ENCODE measurements at regions not wholly inside any gene's neighbourhood (a gene's known extent, or its start where the extent isn't known, plus 50 kb on each side); places are given as distances from the start of the nearest gene placed in this dataset.
A peak's percentile ranks its signal among the peaks of the same experiment; 100 is the strongest.

GRCh38 chr4:187294861-187295260 is 571.2 kb upstream of the FAT1 start:
- TF ChIP-seq CTCF (IDR thresholded peaks at IDR 0.05; ENCODE audit: low read depth, low read length), result no peak
- no peak overlapping the region for H3K4me3 ChIP-seq
- H3K27ac ChIP-seq, result no peak overlapping the region
- no peaks in the 10 kb centered on the region for H3K4me1 ChIP-seq (ENCODE audit: low read depth)
- no peaks in the 10 kb centered on the region for H3K27me3 ChIP-seq
- H3K36me3 ChIP-seq, result no peaks in the 10 kb centered on the region
- H3K9me3 ChIP-seq (ENCODE audit: low read depth), result no peaks in the 10 kb centered on the region
- DNase-seq (ENCODE audit: low read depth in 1 of 2, low spot score in 1 of 2), result peak in 1 of 2 donors; percentile 6

DNA sequence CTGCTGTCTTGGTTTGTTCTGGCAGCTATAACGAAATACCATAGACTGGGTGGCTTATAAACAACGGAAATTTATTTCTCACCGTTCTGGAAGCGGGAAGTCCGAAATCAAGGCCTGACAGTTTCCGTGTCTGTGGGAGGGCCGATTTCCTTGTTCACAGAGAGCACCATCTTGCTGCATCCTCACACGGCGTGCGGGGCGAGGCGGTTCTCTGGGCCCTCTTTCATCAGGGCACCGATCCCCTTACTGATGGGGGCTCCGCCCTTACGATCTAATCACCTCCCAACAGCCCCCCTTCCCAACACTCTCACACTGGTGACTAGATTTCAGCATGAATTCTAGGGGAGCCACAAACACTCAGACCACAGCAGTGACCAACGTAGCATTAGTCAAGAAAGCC is 578.3 kb upstream of the FAT1 start:
- H3K36me3 ChIP-seq, result no peaks in the 10 kb centered on the region
- no peaks in the 10 kb centered on the region for H3K9me3 ChIP-seq (ENCODE audit: low read depth)
- H3K4me3 ChIP-seq, result no peak overlapping the region
- no peaks in the 10 kb centered on the region for H3K4me1 ChIP-seq (ENCODE audit: low read depth)
- TF ChIP-seq CTCF (IDR thresholded peaks at IDR 0.05; ENCODE audit: low read depth, low read length), result no peak
- no peaks in the 10 kb centered on the region for H3K27me3 ChIP-seq
- no peak for DNase-seq (ENCODE audit: low read depth in 1 of 2, low spot score in 1 of 2)
- H3K27ac ChIP-seq, result no peak overlapping the region

DNA sequence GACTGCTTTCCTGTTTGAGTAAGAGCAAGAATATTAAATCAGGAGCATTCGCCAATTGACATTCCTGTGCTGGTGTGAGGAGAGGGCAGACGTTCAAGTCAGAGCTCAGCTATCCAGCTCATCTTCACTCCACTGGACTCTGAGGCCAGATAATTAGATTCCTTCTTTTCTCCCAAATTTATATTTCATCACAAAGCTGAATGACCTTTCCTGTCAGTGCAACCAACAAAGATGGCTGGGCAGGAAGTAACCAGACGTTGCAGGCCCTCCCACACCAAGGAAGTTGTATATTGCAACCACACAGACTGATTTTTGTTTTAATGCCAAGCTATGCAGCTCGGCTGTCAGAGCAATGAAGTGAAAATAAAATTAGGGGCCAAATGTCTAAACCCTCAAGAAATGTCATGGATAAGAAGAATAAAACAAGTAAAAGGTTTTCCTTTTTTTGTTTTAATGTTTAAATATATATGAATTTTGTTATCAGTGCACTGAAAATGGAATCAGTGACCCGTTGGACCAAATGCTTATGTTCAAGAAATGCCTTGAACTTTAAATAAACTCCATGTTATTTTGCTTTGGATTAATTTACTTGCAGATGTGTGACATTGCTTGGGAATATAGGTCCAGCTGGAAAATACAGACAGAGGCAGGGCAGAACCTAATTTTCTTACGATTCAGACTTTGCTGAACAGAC is 578.9 kb upstream of the FAT1 start:
- Histone ChIP-seq H3K9me3 (ENCODE audit: low read depth) (no peaks in the 10 kb centered on the region), H3K4me3 (no peak overlapping the region), H3K4me1 (ENCODE audit: low read depth) (no peaks in the 10 kb centered on the region), H3K36me3 (no peaks in the 10 kb centered on the region), H3K27ac (no peak overlapping the region), H3K27me3 (no peaks in the 10 kb centered on the region)
- peak in 1 of 2 donors; percentile 52 for DNase-seq (ENCODE audit: low read depth in 1 of 2, low spot score in 1 of 2)
- TF ChIP-seq CTCF (IDR thresholded peaks at IDR 0.05; ENCODE audit: low read depth, low read length), result no peak

DNA sequence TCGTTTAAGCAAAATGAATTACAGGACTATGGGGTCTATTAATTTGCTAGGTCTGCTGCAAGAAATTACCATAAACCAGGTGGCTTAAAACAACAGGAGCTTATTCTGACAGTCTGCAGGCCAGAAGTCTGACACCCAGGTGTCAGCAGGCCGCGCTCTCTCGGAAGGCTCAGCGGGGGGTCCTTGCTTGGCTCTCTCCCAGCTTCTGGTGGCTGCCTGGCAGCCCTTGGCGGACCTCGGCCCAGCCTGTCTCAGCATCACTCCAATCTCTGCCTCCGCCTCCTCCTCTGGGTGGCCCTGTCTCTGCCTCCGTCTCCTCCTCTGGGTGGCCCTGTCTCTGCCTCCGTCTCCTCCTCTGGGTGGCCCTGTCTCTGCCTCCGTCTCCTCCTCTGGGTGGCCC is 580.5 kb upstream of the FAT1 start:
- no peak overlapping the region for H3K4me3 ChIP-seq
- no peaks in the 10 kb centered on the region for H3K9me3 ChIP-seq (ENCODE audit: low read depth)
- no peaks in the 10 kb centered on the region for H3K27me3 ChIP-seq
- H3K4me1 ChIP-seq (ENCODE audit: low read depth), result no peaks in the 10 kb centered on the region
- H3K36me3 ChIP-seq, result no peaks in the 10 kb centered on the region
- TF ChIP-seq CTCF (IDR thresholded peaks at IDR 0.05; ENCODE audit: low read depth, low read length), result no peak
- no peak overlapping the region for H3K27ac ChIP-seq
- no peak for DNase-seq (ENCODE audit: low read depth in 1 of 2, low spot score in 1 of 2)

DNA sequence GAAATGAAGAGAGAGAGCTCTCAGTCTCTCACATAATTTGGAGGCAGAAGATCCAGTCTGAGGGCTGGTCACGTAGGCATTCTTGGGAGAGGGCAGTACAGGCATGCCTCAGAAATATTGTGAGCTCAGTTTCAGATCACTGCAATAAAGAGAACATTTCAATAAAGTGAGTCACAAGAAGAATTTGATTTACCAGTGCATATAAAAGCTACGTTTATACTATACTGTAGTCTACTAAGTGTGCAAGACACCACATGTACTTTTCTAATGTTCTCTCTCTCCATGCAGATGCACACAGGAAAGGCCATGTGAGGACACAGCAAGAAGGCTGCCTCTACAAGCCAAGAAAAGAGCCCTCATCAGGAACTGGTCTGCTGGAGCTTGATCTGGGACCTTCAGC is 583.5 kb upstream of the FAT1 start:
- Histone ChIP-seq H3K4me3 (no peak overlapping the region), H3K27ac (no peak overlapping the region), H3K36me3 (no peaks in the 10 kb centered on the region), H3K4me1 (ENCODE audit: low read depth) (no peaks in the 10 kb centered on the region), H3K27me3 (no peaks in the 10 kb centered on the region), H3K9me3 (ENCODE audit: low read depth) (no peaks in the 10 kb centered on the region)
- no peak for TF ChIP-seq CTCF (IDR thresholded peaks at IDR 0.05; ENCODE audit: low read depth, low read length)
- no peak for DNase-seq (ENCODE audit: low read depth in 1 of 2, low spot score in 1 of 2)
